HG03108 (cell line): ENCODE measurements at regions not wholly inside any gene's neighbourhood (a gene's known extent, or its start where the extent isn't known, plus 50 kb on each side); places are given as distances from the start of the nearest gene placed in this dataset.
"Not testable (repeated sequence)": the region's sequence is repeated elsewhere in the genome, so short reads cannot be mapped to it uniquely, and the experiment has no call there.

Experiments used
- ATAC-seq: cut with Tn5 transposase; IDR thresholded peaks from one replicate; pipeline ENCODE4 v1.9.1; 2021; ENCODE audit warnings: moderate library complexity; ENCODE audit not compliant: unreplicated experiment

GRCh38 chr6:63477422-63478040 lies 94.7 kb upstream of the LOC128125822 start:
- ATAC-seq: no peak

- ATAC-seq: no peak
Observed at GRCh38 chr6:63478734-63479133, 93.5 kb upstream of the LOC128125822 start.

- ATAC-seq: no peak
Observed at GRCh38 chr6:63486196-63486595, 86.1 kb upstream of the LOC128125822 start.

- no peak for ATAC-seq
Observed at GRCh38 chr6:63487103-63487813, 85.0 kb upstream of the LOC128125822 start.

GRCh38 chr6:63491119-63491518 lies 81.2 kb upstream of the LOC128125822 start:
- no peak for ATAC-seq

- no peak for ATAC-seq
Observed at GRCh38 chr6:63492476-63492875, 79.8 kb upstream of the LOC128125822 start.

DNA sequence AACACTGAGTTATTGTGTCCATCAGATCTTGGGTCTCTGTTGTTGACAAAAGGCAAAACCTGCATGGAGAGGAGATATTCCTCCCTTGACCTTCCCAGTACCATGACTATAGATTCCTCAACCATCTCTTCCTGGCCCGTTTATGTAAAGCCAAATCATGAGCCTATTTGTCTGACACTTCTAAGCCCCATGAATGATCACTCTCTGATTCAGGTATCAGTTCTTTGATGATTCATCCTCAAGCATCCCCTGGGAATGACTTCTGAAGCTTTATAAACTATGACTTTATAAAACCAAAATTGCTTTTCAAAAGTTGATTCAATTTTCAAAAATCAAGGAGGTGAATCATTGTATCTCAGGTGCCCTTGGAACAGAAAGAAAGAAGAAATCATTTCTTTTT lies 78.7 kb upstream of the LOC128125822 start:
- ATAC-seq: no peak

DNA sequence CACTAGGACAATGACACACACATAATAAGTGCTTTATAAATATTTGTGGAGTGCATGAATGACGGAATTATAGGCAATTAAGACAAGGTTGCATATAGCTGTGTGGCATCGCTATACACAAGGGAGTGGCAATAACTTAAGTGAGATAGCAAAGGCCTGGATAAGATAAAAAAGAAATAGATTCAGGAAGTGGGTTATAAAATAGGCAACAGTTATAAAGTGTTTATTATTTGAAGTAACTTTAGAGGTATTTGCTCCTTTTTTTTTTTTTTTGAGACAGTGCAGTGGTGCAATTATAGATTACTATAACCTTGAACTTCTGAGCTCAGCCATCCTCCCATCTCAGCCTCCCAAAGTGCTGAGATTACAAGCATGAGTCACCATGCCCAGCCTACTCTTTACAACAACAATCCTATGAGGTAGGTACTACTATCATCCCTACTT lies 75.9 kb upstream of the LOC128125822 start:
- ATAC-seq: no peak

DNA sequence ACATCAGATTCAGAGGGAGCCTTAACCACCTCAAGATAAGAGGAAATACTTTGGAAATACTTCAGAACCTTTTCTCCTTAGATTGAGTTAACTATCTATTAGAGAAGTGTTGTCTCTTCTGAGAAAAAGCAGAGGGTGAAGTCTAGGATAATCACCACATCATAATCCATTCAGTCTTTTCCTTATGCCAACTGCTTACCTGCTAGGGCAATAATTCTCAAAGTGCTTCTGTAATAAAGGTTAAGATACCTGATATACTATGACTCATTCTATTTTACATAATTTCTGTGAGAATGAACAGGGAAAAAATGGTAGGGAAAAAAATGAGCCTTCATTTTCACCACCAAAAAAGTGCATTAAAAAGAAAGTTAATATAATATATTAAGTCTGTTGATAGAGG lies 70.1 kb upstream of the LOC128125822 start:
- ATAC-seq: no peak

DNA sequence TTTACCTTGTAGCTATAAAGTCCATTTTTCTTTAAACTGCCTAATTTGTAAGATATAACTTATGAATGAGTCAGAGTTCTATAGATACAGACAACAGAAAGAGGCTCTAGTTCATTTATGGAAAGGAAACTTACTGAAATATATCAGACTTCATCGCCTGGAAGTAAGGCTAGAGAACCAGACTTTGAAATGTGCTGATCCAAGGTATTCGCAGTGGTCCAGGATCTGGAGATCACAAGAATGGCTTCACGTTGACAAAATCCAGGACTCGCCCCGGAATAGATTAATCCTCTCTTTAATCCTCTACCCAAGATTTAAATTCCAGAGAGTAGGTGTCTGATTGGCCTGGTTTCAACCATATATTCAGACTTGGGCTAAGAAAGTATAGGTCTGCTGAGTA lies 69.1 kb upstream of the LOC128125822 start:
- ATAC-seq: no peak

GRCh38 chr6:63504777-63505384 lies 67.4 kb upstream of the LOC128125822 start:
- peak; percentile 98 for ATAC-seq

DNA sequence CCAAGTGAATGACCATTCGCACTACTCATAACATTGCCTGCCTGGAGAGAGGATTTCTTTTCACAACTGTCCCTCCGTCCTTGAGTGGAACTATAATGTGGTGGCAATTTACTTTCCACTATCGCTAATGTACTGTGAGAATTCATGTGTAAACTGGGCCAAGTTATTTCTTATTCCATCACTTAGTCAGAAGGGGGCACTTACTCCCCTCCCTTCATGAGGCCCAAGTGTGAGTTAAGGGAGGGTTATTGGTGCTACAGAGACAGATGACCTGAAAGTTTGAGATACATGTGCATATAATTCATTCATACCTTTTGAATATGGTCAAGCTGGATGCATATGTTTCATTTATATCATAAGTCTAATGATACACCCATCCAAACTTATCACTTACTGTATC lies 65.2 kb upstream of the LOC128125822 start:
- ATAC-seq: no peak

DNA sequence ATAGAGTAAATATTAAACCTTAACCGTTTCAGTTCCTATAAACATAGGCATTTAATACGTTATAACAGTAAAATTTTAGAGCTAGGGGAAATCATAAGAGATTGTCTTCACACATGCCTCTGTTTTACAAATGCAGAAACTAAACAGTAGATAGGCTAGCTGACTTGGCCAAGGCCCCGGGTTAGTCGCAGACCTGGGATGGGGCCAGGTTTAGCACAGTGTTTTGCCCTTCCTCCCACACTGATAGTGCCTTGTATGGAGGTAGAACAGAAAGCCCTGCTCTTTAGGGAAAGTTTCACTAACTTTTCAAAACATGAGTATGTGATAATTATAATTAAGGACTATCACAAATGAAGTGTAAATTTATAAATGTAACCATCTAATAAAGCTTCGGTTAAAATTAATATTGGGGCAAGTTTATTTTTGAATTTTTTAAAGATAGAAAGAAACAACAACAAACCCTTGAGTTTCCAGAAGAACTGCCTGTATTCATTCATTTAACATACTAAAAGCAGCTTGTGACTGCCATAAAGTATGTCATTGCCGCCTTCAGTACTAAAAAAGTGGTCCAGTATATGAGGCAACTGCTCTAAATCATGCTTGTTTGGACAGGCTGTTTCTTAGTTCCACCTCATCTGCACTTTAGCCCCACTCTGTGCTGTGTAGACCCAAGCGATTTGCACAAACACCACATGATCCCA lies 62.5 kb upstream of the LOC128125822 start:
- ATAC-seq: no peak

DNA sequence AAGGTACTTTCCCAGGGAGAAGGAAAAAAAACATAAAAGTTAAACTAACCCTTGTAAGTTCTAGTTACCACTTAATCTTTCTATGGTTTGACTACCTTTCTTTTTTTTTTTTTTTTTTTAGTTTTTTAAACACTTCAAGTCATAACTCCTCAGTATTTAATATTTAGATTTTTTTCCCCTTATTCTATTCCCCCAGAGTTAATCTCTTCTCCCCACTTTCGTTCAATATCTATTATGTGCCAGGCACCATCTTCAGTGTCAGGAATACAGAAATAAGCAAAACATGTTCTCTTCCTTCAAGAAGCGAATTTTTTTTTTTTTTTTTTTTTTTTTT lies 62.0 kb upstream of the LOC128125822 start:
- no peak for ATAC-seq

DNA sequence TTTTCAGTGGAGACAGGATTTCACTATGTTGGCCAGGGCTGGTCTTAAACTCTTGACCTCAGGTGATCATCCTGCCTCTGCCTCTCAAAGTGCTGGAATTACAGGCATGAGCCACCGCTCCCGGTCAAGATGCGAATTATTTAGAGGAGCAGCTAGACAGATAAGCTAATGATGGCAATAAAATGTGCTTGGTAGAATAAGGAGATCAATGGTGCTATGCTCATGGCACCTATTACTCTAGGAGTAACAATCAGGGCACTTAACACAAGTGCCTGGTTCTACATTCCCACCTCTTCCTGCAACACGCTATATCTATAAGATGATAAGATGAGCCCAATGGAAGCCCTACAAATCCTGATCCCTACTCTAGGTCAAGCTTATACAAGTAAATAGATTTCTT lies 61.4 kb upstream of the LOC128125822 start:
- no peak for ATAC-seq

GRCh38 chr6:63514488-63515173 lies 57.6 kb upstream of the LOC128125822 start:
- ATAC-seq: no peak

DNA sequence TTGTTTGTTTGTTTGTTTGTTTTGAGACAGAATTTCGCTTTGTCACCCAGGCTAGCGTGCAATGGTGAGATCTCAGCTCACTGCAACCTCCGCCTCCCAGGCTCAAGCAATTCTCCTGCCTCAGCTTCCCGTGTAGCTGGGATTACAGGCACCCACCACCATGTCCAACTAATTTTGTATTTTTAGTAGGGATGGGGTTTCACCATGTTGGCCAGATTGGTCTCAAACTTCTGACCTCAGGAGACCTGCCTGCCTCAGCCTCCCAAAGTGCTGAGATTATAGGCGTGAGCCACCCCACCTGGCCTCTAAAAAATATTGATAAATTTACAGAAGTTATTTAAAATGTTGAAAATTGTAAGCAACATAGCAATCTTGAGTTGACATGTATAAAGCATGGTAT lies 57.1 kb upstream of the LOC128125822 start:
- ATAC-seq: not testable (repeated sequence)

DNA sequence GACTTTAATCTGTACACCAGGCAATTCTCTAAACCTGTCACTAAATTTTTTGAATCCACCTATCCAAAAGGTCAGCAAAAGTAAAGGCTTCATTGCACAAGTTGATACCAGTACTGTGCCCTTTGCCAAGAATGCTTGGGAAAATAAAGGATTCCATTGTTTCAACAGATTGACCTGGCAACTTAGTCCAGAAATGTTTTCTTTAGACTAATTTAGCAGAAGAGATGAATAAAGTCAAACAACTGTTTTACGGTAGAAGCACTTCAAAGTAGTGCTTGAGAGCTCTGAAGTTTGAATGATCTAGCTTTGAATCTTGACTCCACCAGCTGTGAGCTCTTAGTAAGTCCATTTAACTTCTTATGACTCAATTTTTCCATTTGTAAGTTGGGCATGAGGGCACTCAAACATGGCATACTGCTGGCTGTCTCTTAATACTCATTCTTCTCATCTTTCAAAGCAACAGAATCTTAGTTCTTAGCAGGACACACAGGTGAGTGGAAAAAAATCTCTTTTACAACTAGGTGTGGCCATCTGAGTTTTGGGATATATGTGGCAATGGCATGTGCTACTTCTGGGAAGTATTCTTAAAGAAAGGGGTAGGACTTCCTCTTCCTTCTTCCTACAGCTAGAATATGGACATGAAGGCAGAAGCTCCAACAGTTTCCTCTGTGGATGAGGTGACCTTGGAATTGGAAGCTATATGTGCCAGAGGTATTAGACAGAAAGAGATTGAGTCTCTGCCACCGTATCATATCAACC lies 55.9 kb upstream of the LOC128125822 start:
- ATAC-seq: no peak

GRCh38 chr6:63517221-63517620 lies 55.1 kb upstream of the LOC128125822 start:
- ATAC-seq: no peak

GRCh38 chr6:63521475-63522210 lies 50.6 kb upstream of the LOC128125822 start:
- no peak for ATAC-seq
